NCI-H128 (cell line): ENCODE measurements at regions not wholly inside any gene's neighbourhood (a gene's known extent, or its start where the extent isn't known, plus 50 kb on each side); places are given as distances from the start of the nearest gene placed in this dataset.
"Not testable (repeated sequence)": the region's sequence is repeated elsewhere in the genome, so short reads cannot be mapped to it uniquely, and the experiment has no call there.

Source experiments
- DNase-seq: peaks from one replicate; lab custom pipeline; 2025; ENCODE audit not compliant: unreplicated experiment; lab: John Stamatoyannopoulos, UW

GRCh38 chr1:81738875-81739274 lies 61.9 kb upstream of the ADGRL2 start:
- no peak for DNase-seq

GRCh38 chr1:81733480-81733879 lies 67.3 kb upstream of the ADGRL2 start:
- no peak for DNase-seq

DNA sequence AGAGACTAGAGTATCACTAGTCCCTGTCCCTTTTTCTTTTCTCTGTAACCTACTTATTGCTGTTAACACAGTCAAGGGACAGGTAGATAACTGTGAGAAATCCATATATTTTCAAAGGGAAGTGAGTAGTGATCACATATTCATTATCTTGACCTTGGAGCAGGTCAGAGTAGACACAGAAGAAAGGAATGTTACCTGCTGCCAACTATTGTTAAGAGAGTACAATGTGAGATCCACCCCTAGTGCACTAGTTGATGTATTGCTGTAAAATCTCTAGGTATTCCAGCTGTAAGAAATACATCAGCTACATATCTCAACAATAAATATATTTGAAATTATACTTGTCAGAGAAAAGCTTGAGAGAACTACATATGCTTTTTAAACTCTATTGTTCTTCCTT lies 68.7 kb upstream of the ADGRL2 start:
- DNase-seq: no peak

DNA sequence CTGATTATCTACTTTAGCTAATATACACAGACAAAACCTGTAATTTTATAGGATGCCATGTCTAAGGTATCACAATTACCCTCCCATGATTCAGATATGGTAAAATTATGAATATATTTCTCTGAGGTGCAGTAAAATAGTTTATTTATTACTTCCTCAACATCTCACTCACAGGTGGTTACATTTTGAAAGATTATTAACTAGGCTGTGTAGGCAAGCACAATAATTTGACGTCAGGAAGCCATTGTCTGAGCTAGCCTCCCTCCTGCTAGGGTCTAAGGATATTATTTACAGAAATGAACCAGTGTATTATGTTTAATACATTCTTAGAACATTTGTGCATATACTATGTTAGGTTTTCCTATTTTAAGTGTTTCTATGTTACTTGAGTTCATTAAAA lies 69.9 kb upstream of the ADGRL2 start:
- DNase-seq: no peak

DNA sequence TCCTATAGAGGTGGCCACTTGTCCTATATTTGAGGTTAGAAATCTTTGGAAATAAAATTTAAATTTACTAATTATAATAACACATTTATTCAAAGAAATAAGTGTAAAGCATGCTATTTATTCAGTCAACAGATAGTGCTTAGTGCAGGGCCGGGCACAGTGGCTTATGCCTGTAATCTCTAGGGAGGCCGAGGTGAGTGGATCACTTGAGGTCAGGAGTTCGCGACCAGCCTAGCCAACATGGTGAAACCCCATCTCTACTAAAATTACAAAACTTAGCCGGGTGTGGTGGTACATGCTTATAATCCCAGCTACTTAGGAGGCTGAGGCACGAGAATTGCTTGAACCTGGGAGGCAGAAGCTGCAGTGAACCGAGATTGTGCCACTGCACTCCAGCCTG lies 70.4 kb upstream of the ADGRL2 start:
- DNase-seq: not testable (repeated sequence)

GRCh38 chr1:81729818-81730217 lies 70.9 kb upstream of the ADGRL2 start:
- no peak for DNase-seq

DNA sequence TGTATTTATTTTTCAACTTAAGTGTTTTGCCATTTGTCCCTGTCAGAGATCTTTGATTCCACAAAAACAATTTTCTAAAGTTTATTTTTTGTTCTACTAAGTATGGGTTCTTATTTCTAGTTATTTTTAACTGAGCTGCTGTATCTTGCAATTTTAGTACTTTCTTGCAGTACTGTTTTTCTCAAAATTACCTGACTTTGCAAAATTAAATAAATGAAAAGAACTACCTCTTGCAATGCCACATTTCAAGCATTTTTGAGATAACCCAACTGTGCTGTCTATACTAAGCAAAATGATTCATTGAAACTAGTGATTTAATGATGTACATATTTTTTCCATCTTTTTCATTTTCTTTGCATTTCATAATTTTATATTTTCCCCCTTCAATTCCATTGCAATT lies 71.5 kb upstream of the ADGRL2 start:
- no peak for DNase-seq

DNA sequence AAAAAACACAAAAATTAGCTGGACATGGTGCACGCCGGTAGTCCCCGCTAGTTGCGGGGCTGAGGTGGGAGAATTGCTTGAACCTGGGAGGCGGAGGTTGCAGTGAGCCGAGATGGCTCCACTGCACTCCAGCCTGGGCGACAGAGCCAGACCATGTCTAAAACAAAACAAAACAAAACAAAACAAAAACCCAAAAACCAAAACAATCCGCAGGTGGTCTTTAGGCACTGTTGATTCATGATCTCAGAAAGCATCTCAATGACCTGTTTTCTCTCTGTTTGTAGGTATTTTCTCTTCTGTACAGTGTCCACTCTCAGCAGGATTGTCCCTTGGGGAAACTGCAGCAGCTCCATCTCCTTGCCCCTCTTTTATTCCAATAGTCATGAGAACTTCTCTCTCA lies 74.9 kb upstream of the ADGRL2 start:
- no peak for DNase-seq

DNA sequence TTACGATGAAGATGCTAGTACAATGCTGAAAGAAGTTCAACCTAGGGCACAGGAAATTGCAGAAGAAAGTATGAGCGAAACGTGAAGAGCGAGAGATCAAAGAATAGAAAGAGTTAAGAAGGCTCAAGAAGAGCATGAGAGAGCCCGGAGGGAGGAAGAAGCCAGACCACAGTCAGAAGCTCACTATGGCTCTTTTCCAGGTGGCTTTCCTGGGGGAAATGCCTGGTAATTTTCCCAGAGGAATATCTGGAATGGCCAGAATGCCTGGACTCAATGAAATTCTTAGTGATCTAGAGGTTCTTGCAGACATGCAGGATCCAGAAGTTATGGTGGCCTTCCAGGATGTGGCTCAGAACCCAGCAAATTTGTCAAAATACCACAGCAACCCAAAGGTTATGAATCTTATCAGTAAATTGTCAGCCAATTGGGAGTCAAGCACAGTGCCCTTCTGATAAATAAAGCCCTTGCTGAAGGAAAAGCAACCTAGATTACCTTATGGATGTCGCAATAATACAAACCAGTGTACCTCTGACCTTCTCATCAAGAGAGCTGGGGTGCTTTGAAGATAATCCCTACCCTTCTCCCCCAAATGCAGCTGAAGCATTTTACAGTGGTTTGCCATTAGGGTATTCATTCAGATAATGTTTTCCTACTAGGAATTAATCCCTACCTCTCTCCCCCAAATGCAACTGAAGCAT lies 78.0 kb upstream of the ADGRL2 start:
- DNase-seq: not testable (repeated sequence)

DNA sequence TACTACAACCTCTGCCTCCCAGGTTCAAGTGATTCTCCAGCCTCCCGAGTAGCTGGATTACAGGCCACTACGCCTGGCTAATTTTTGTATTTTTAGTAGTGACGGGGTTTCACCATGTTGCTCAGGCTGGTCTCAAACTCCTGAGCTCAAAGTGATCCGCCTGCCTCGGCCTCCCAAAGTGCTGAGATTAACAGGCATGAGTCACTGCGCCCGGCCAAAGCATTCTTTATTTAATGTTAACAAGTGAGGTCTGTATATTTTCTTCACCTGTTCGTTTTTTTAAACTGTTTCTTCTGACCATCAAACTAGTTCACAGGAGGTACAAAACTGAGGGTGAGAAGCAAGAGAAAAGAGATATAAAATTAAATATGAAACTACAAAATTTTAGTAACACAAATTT lies 80.5 kb upstream of the ADGRL2 start:
- DNase-seq: not testable (repeated sequence)

DNA sequence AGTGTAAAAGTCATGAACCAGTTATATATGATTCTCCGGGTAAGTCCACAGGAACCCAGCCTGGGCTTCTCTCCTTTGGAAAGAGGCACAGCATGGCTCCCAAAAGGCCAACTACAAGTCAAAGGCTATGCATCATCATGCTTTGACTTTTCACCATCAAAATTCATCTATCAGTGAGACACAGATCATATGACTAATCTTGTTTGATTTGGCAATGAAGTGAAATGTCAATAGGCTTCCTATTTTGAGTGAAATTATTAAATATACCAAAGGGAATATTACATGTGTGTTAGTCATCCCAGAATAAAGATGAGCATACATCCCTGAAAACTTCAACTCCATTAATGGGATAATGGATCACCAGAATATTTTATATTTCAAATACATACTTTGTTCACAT lies 83.5 kb upstream of the ADGRL2 start:
- DNase-seq: no peak

- DNase-seq: no peak
These were observed 85.3 kb upstream of the ADGRL2 start for GRCh38 chr1:81715391-81715790.

DNA sequence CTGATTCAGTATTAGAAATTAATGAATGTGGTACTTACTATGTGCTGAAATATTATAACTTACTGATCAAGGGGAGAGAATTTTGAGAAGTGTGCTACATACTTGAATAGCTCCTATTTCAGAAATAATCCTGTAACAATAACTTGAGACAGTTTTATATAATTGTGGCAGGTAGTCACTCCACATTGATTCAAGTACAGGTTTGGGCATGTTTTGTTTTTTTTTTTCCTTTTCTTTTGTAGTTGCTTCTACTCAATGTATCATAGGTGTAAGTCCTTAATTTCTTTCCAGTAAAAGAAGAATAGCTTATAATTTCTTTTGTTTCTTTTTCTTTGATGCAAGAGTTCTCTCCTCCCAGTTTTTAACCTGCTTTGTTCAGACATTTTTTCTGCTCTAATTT lies 86.1 kb upstream of the ADGRL2 start:
- no peak for DNase-seq

DNA sequence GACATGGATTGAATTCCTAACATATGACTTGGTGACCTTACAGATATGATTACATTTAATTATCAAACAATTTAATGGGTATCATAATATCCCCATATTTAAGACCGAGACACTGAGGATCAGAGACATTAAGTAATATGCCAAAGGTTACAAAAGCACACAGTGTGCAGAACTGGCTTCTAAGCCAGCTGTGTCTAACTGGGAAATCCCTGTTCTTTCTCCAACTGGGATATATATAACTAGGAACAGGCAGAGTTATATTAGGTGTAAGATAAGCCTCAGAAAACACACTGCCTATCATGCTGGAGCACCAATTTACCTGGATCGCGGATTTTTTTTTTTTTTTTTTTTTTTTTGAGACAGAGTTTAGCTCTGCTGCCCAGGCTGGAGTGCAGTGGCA lies 88.3 kb upstream of the ADGRL2 start:
- no peak for DNase-seq

GRCh38 chr1:81710857-81711256 lies 89.9 kb upstream of the ADGRL2 start:
- DNase-seq: no peak

DNA sequence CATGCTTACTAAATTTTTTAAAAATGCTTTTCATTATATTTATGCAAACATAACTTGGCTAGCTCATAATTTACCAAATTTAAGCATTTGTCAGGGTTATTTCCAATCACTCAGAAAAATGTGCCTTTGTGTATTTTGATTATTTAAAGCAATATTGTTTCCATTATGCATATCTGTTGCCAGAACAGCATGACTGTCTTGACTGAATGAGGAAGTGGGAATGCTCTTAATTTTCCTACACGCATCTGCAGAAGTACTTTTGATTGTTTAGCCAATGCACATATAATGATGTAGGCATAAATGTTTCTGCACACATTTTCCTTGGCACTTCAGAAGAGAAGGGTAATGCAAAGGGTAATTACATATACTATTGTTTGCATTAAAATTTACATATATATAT lies 92.5 kb upstream of the ADGRL2 start:
- no peak for DNase-seq

DNA sequence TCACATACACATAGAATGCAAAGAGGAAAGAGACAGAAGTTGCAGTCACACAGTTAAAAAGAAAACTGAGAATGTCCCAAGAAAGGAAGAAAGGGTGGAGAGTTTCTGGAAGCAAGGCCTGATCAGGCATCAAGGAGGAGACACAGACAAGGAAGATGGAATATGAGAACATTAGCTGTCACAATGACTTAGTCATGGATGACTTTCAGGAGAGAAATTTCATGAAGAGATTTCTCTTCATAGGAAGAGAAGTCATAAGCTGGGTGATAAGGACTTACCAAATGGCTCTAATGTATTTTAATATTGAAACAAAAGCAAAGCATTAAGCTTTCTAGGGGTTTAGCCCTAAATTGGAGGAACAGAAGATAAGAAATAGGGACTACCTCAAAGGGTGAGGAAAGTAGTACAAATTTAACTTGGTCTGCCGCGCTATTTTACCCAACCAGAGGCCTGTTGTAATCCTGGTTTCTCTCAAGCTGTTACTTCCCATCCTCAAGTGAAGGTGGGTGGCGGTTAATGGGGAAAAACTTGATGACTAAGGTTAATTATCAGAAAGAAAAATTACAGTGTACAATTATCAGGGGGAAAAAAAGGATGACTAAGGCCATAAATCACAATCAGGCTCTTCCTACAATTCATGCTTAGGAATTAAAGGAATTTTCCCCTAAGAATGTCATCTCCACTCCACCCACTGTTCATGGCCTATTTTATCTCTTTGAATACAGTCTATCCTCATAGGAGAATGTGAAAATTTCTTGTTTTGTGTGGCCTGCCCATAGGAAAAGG lies 93.9 kb upstream of the ADGRL2 start:
- DNase-seq: no peak

- no peak for DNase-seq
These were observed 96.8 kb upstream of the ADGRL2 start for GRCh38 chr1:81703756-81704463.

GRCh38 chr1:81703391-81703755 lies 97.4 kb upstream of the ADGRL2 start:
- no peak for DNase-seq

- no peak for DNase-seq
These were observed 97.8 kb upstream of the ADGRL2 start for GRCh38 chr1:81702903-81703302.

DNA sequence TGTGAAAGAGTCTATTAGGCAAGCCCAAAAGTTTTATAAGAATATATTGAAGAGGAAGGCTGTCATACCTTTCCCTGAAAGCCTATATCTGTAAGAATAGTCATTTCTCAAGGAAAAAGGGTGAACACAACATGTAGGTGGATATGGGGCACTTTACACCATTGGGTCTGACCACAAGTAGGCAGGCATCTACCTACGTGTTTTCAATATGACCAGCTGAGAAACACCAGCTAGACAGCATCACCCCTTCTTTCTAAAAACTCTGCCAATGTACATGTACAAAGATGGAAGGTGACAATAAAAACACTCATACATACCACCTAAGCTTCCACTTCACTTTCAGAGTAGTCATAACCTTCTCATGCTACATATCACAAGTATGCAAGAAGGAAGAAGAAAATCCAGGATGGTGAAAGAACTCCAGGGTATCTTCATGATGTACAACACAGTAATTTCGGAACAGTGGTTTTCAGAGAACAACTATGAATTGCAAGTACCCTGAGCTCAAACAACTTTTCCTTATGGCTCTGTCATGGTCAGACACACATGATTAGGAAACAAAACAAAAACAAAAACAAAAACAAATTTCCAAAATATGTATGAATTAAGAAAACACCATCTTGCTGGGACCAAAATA lies 98.5 kb upstream of the ADGRL2 start:
- DNase-seq: no peak
